ENCODE measurements at regions not wholly inside any gene's neighbourhood (a gene's known extent, or its start where the extent isn't known, plus 50 kb on each side); places are given as distances from the start of the nearest gene placed in this dataset.
"Not testable (repeated sequence)": the region's sequence is repeated elsewhere in the genome, so short reads cannot be mapped to it uniquely, and the experiment has no call there.

GRCh38 chr9:99632349-99633038 lies 189.2 kb upstream of the NR4A3 start:
- Mint-ChIP-seq H3K4me1 (peaks cover 3% of the 10 kb centered on the region), H3K27me3 (peaks cover 6% of the 10 kb centered on the region), H3K9me3 (no peaks in the 10 kb centered on the region), H3K36me3 (no peaks in the 10 kb centered on the region), H3K27ac (no peak overlapping the region), H3K4me3 (no peak overlapping the region)
- ATAC-seq (ENCODE audit: low read depth), result no peak
- POLR2A ChIA-PET, result no interaction called here
- DNase-seq, result no peak

- no peak for ATAC-seq (ENCODE audit: low read depth)
- DNase-seq, result no peak
- POLR2A ChIA-PET, result interaction anchor here (0.7 kb wide), 1 partner anchor 720 kb away, joined by 4 read pairs; no protein-coding TSS in a partner anchor
- Mint-ChIP-seq H3K27me3 (peaks cover 9% of the 10 kb centered on the region), H3K36me3 (no peaks in the 10 kb centered on the region), H3K9me3 (no peaks in the 10 kb centered on the region), H3K27ac (no peak overlapping the region), H3K4me1 (peaks cover 3% of the 10 kb centered on the region), H3K4me3 (no peak overlapping the region)
Observed at GRCh38 chr9:99633265-99633664, 188.4 kb upstream of the NR4A3 start.

- POLR2A ChIA-PET, result no interaction called here
- no peaks in the 10 kb centered on the region for H3K9me3 Mint-ChIP-seq
- peaks cover 14% of the 10 kb centered on the region for H3K27me3 Mint-ChIP-seq
- no peak overlapping the region for H3K4me3 Mint-ChIP-seq
- no peak overlapping the region for H3K27ac Mint-ChIP-seq
- no peaks in the 10 kb centered on the region for H3K36me3 Mint-ChIP-seq
- ATAC-seq (ENCODE audit: low read depth) (no peak), DNase-seq (no peak)
- H3K4me1 Mint-ChIP-seq, result no peaks in the 10 kb centered on the region
Observed at GRCh38 chr9:99634186-99634585, 187.5 kb upstream of the NR4A3 start.

GRCh38 chr9:99635032-99635431 lies 186.7 kb upstream of the NR4A3 start:
- H3K27ac Mint-ChIP-seq, result no peak overlapping the region
- H3K4me1 Mint-ChIP-seq, result no peaks in the 10 kb centered on the region
- H3K27me3 Mint-ChIP-seq, result peaks cover 12% of the 10 kb centered on the region
- H3K9me3 Mint-ChIP-seq, result no peaks in the 10 kb centered on the region
- no peaks in the 10 kb centered on the region for H3K36me3 Mint-ChIP-seq
- POLR2A ChIA-PET, result no interaction called here
- DNase-seq (no peak), ATAC-seq (ENCODE audit: low read depth) (no peak)
- no peak overlapping the region for H3K4me3 Mint-ChIP-seq

GRCh38 chr9:99637641-99638040 lies 184.0 kb upstream of the NR4A3 start:
- Mint-ChIP-seq H3K9me3 (peaks cover 3% of the 10 kb centered on the region), H3K27me3 (peaks cover 11% of the 10 kb centered on the region), H3K4me3 (no peak overlapping the region), H3K27ac (no peak overlapping the region), H3K36me3 (no peaks in the 10 kb centered on the region), H3K4me1 (peaks cover 2% of the 10 kb centered on the region)
- POLR2A ChIA-PET, result no interaction called here
- DNase-seq, result no peak
- ATAC-seq (ENCODE audit: low read depth), result no peak

GRCh38 chr9:99638971-99639370 lies 182.7 kb upstream of the NR4A3 start:
- peaks cover 3% of the 10 kb centered on the region for H3K9me3 Mint-ChIP-seq
- H3K36me3 Mint-ChIP-seq, result no peaks in the 10 kb centered on the region
- POLR2A ChIA-PET, result no interaction called here
- peaks cover 11% of the 10 kb centered on the region for H3K27me3 Mint-ChIP-seq
- H3K27ac Mint-ChIP-seq, result no peak overlapping the region
- H3K4me3 Mint-ChIP-seq, result no peak overlapping the region
- peaks cover 4% of the 10 kb centered on the region for H3K4me1 Mint-ChIP-seq
- ATAC-seq (ENCODE audit: low read depth), result no peak
- DNase-seq, result no peak

GRCh38 chr9:99647604-99648003 lies 174.1 kb upstream of the NR4A3 start:
- H3K9me3 Mint-ChIP-seq, result peaks cover 8% of the 10 kb centered on the region

GRCh38 chr9:99650187-99650874 lies 171.4 kb upstream of the NR4A3 start:
- H3K27me3 Mint-ChIP-seq, result peaks cover 25% of the 10 kb centered on the region
- H3K9me3 Mint-ChIP-seq, result peaks cover 26% of the 10 kb centered on the region
- H3K4me1 Mint-ChIP-seq, result no peaks in the 10 kb centered on the region
- peaks cover 10% of the 10 kb centered on the region for H3K36me3 Mint-ChIP-seq
- no peak for DNase-seq
- POLR2A ChIA-PET, result no interaction called here
- H3K27ac Mint-ChIP-seq, result no peak overlapping the region
- H3K4me3 Mint-ChIP-seq, result no peak overlapping the region
- no peak for ATAC-seq (ENCODE audit: low read depth)

More at GRCh38 chr9:99647604-99648003, 174.1 kb upstream of the NR4A3 start:
- ATAC-seq (ENCODE audit: low read depth), result no peak
- no peak overlapping the region for H3K4me3 Mint-ChIP-seq
- H3K36me3 Mint-ChIP-seq, result peaks cover 4% of the 10 kb centered on the region
- POLR2A ChIA-PET, result no interaction called here
- no peak overlapping the region for H3K27ac Mint-ChIP-seq
- peaks cover 18% of the 10 kb centered on the region for H3K27me3 Mint-ChIP-seq
- peaks cover 2% of the 10 kb centered on the region for H3K4me1 Mint-ChIP-seq
- DNase-seq, result no peak

GRCh38 chr9:99660191-99660636 lies 161.5 kb upstream of the NR4A3 start:
- Mint-ChIP-seq H3K36me3 (no peaks in the 10 kb centered on the region), H3K4me1 (peaks cover 2% of the 10 kb centered on the region), H3K27me3 (peaks cover 13% of the 10 kb centered on the region), H3K9me3 (peaks cover 6% of the 10 kb centered on the region), H3K4me3 (no peak overlapping the region), H3K27ac (no peak overlapping the region)
- POLR2A ChIA-PET, result no interaction called here
- ATAC-seq (ENCODE audit: low read depth) (no peak), DNase-seq (no peak)

GRCh38 chr9:99663297-99663696 lies 158.4 kb upstream of the NR4A3 start:
- DNase-seq, result no peak
- Mint-ChIP-seq H3K36me3 (no peaks in the 10 kb centered on the region), H3K4me3 (no peak overlapping the region), H3K4me1 (peaks cover 7% of the 10 kb centered on the region), H3K9me3 (peaks cover 4% of the 10 kb centered on the region), H3K27ac (no peak overlapping the region), H3K27me3 (peaks cover 10% of the 10 kb centered on the region)
- POLR2A ChIA-PET, result no interaction called here
- no peak for ATAC-seq (ENCODE audit: low read depth)

GRCh38 chr9:99663856-99664255 lies 157.8 kb upstream of the NR4A3 start:
- H3K27me3 Mint-ChIP-seq, result peaks cover 10% of the 10 kb centered on the region
- peaks cover 4% of the 10 kb centered on the region for H3K9me3 Mint-ChIP-seq
- H3K4me1 Mint-ChIP-seq, result peaks cover 7% of the 10 kb centered on the region
- H3K36me3 Mint-ChIP-seq, result no peaks in the 10 kb centered on the region
- DNase-seq (no peak), ATAC-seq (ENCODE audit: low read depth) (no peak)
- POLR2A ChIA-PET, result no interaction called here
- no peak overlapping the region for H3K4me3 Mint-ChIP-seq
- no peak overlapping the region for H3K27ac Mint-ChIP-seq

GRCh38 chr9:99666571-99666970 lies 155.1 kb upstream of the NR4A3 start:
- ATAC-seq (ENCODE audit: low read depth) (no peak), DNase-seq (no peak)
- Mint-ChIP-seq H3K4me1 (peaks cover 5% of the 10 kb centered on the region), H3K36me3 (no peaks in the 10 kb centered on the region), H3K27me3 (peaks cover 7% of the 10 kb centered on the region), H3K27ac (no peak overlapping the region), H3K9me3 (peaks cover 1% of the 10 kb centered on the region), H3K4me3 (no peak overlapping the region)
- POLR2A ChIA-PET, result no interaction called here

- H3K4me1 Mint-ChIP-seq; H3K36me3 Mint-ChIP-seq; POLR2A ChIA-PET; H3K27me3 Mint-ChIP-seq; ATAC-seq (ENCODE audit: low read depth); H3K9me3 Mint-ChIP-seq; H3K4me3 Mint-ChIP-seq; DNase-seq: not testable (repeated sequence)
- peak overlapping the region; percentile 21 for H3K27ac Mint-ChIP-seq
Observed at GRCh38 chr9:99670886-99671285, 150.8 kb upstream of the NR4A3 start.

GRCh38 chr9:99677281-99677680 lies 144.4 kb upstream of the NR4A3 start:
- ATAC-seq (ENCODE audit: low read depth) (no peak), DNase-seq (no peak)
- no peak overlapping the region for H3K4me3 Mint-ChIP-seq
- H3K27me3 Mint-ChIP-seq, result no peaks in the 10 kb centered on the region
- peaks cover 8% of the 10 kb centered on the region for H3K9me3 Mint-ChIP-seq
- no peak overlapping the region for H3K27ac Mint-ChIP-seq
- no peaks in the 10 kb centered on the region for H3K4me1 Mint-ChIP-seq
- H3K36me3 Mint-ChIP-seq, result peaks cover 3% of the 10 kb centered on the region
- POLR2A ChIA-PET, result no interaction called here
